HEK293 (cell line): ENCODE measurements at regions not wholly inside any gene's neighbourhood (a gene's known extent, or its start where the extent isn't known, plus 50 kb on each side); places are given as distances from the start of the nearest gene placed in this dataset.

Experiments
- CTCF ChIA-PET: fragments of 350-600 bp; formaldehyde crosslinking; extraction: SDS; loops from one replicate; lab custom pipeline; 2021; ENCODE audit warnings: antibody characterized with exemption; lab: Yijun Ruan, JAX
- POLR2A ChIA-PET: fragments of 300-600 bp; formaldehyde crosslinking; extraction: SDS; loops from one replicate; lab custom pipeline; 2020; ENCODE audit warnings: antibody characterized with exemption, inconsistent platforms; lab: Yijun Ruan, JAX
- H3K27ac ChIP-seq: fragments of 200-500 bp; sonication (Bioruptor generic); 2 replicates; pipeline ENCODE4 v1.5.1; 2014; ENCODE audit warnings: low read depth, low read length, control low read depth, inconsistent platforms; ENCODE audit errors: extremely low read depth
- H3K36me3 ChIP-seq, 2 experiments: fragments of 200-500 bp in 1 of 2; sonication (Bioruptor generic) in 1 of 2; 1 replicate in 1 of 2; 2 replicates in 1 of 2; pipeline ENCODE4 v1.5.1; 2014 to 2017; ENCODE audit warnings: inconsistent platforms in 2 of 2, low read length in 2 of 2; ENCODE audit not compliant: control insufficient read depth in 2 of 2, insufficient read depth in 1 of 2
- H3K4me1 ChIP-seq: fragments of 200-500 bp; sonication (Bioruptor generic); 2 replicates; pipeline ENCODE4 v1.5.1; 2014; ENCODE audit warnings: mild to moderate bottlenecking, low read length, inconsistent platforms; ENCODE audit not compliant: control insufficient read depth, insufficient read depth
- H3K4me3 ChIP-seq: 2 replicates; pipeline ENCODE4 v1.5.1; 2011; ENCODE audit warnings: low read depth, mild to moderate bottlenecking, control low read depth, low read length, moderate library complexity
- H3K9me3 ChIP-seq: fragments of 200-500 bp; sonication (Bioruptor generic); 2 replicates; pipeline ENCODE4 v1.5.1; 2014; ENCODE audit warnings: low read depth, low read length, inconsistent platforms; ENCODE audit not compliant: control insufficient read depth, insufficient read depth
- GLI2 ChIP-seq: fragments of 450-650 bp; formaldehyde crosslinking; IDR thresholded peaks from 2 replicates; pipeline ENCODE4; 2017; ENCODE audit warnings: missing biosample characterization, missing genetic modification characterization, low read depth, borderline replicate concordance
- KLF16 ChIP-seq: fragments of 450-650 bp; formaldehyde crosslinking; IDR thresholded peaks from 2 replicates; pipeline ENCODE4 v1.5.1; 2017; ENCODE audit warnings: missing biosample characterization, missing genetic modification characterization
- OVOL3 ChIP-seq: fragments of 450-650 bp; formaldehyde crosslinking; IDR thresholded peaks from 2 replicates; pipeline ENCODE4 v1.5.1; 2016; ENCODE audit warnings: missing biosample characterization, missing genetic modification characterization
- PATZ1 ChIP-seq: fragments of 450-650 bp; formaldehyde crosslinking; IDR thresholded peaks from 2 replicates; pipeline ENCODE4 v1.5.1; 2016; ENCODE audit warnings: missing biosample characterization, missing genetic modification characterization
- ZBTB10 ChIP-seq: fragments of 450-650 bp; formaldehyde crosslinking; IDR thresholded peaks from 2 replicates; pipeline ENCODE4 v1.5.1; 2016; ENCODE audit warnings: missing biosample characterization, missing genetic modification characterization
- ZBTB6 ChIP-seq: fragments of 450-650 bp; formaldehyde crosslinking; IDR thresholded peaks from 2 replicates; pipeline ENCODE4 v1.5.1; 2017; ENCODE audit warnings: missing biosample characterization, missing genetic modification characterization
- ZBTB7A ChIP-seq: fragments of 450-650 bp; formaldehyde crosslinking; IDR thresholded peaks from 2 replicates; pipeline ENCODE4 v1.5.1; 2016; ENCODE audit warnings: low read depth, missing biosample characterization, missing genetic modification characterization
- ZBTB8A ChIP-seq: fragments of 450-650 bp; formaldehyde crosslinking; IDR thresholded peaks from 2 replicates; pipeline ENCODE4 v1.5.1; 2016; ENCODE audit warnings: missing biosample characterization, missing genetic modification characterization
- ZFP37 ChIP-seq: fragments of 450-650 bp; formaldehyde crosslinking; IDR thresholded peaks from 2 replicates; pipeline ENCODE4 v1.5.1; 2016; ENCODE audit warnings: missing biosample characterization, missing genetic modification characterization
- ZFP41 ChIP-seq: fragments of 450-650 bp; formaldehyde crosslinking; IDR thresholded peaks from 2 replicates; pipeline ENCODE4 v1.5.1; 2016; ENCODE audit warnings: missing biosample characterization, missing genetic modification characterization, borderline replicate concordance
- ZNF202 ChIP-seq: fragments of 450-650 bp; formaldehyde crosslinking; IDR thresholded peaks from 2 replicates; pipeline ENCODE4 v1.5.1; 2016; ENCODE audit warnings: missing biosample characterization, missing genetic modification characterization, borderline replicate concordance
- ZNF23 ChIP-seq: fragments of 450-650 bp; formaldehyde crosslinking; IDR thresholded peaks from 2 replicates; pipeline ENCODE4 v1.5.1; 2016; ENCODE audit warnings: missing biosample characterization, missing genetic modification characterization, borderline replicate concordance
- ZNF239 ChIP-seq: fragments of 450-650 bp; formaldehyde crosslinking; IDR thresholded peaks from 2 replicates; pipeline ENCODE4 v1.5.1; 2016; ENCODE audit warnings: missing biosample characterization, missing genetic modification characterization
- ZNF324 ChIP-seq: fragments of 450-650 bp; formaldehyde crosslinking; IDR thresholded peaks from 2 replicates; pipeline ENCODE4 v1.5.1; 2016; ENCODE audit warnings: missing biosample characterization, missing genetic modification characterization
- ZNF335 ChIP-seq: fragments of 450-650 bp; formaldehyde crosslinking; conservative IDR thresholded peaks from 2 replicates; pipeline ENCODE4 v1.5.1; 2016; ENCODE audit warnings: missing biosample characterization, missing genetic modification characterization
- ZNF426 ChIP-seq: fragments of 450-650 bp; formaldehyde crosslinking; IDR thresholded peaks from 2 replicates; pipeline ENCODE4 v1.5.1; 2017; ENCODE audit warnings: missing biosample characterization, missing genetic modification characterization, mild to moderate bottlenecking, inconsistent platforms, moderate library complexity
- ZNF473 ChIP-seq: fragments of 450-650 bp; formaldehyde crosslinking; IDR thresholded peaks from 2 replicates; pipeline ENCODE4 v1.5.1; 2017; ENCODE audit warnings: missing biosample characterization, missing genetic modification characterization
- ZNF529 ChIP-seq: fragments of 450-650 bp; formaldehyde crosslinking; IDR thresholded peaks from 2 replicates; pipeline ENCODE4 v1.5.1; 2017; ENCODE audit warnings: missing genetic modification characterization, missing biosample characterization; ENCODE audit not compliant: insufficient replicate concordance
- ZNF549 ChIP-seq: fragments of 450-650 bp; IDR thresholded peaks from 2 replicates; pipeline ENCODE4 v1.5.1; 2018; ENCODE audit warnings: missing biosample characterization, missing genetic modification characterization, mild to moderate bottlenecking, inconsistent platforms, moderate library complexity
- ZNF561 ChIP-seq: fragments of 450-650 bp; IDR thresholded peaks from 2 replicates; pipeline ENCODE4 v1.5.1; 2018; ENCODE audit warnings: missing biosample characterization, missing genetic modification characterization, borderline replicate concordance
- ZNF580 ChIP-seq: fragments of 450-650 bp; formaldehyde crosslinking; IDR thresholded peaks from 2 replicates; pipeline ENCODE4 v1.5.1; 2016; ENCODE audit warnings: missing biosample characterization, missing genetic modification characterization
- ZNF621 ChIP-seq: fragments of 450-650 bp; formaldehyde crosslinking; IDR thresholded peaks from 2 replicates; pipeline ENCODE4 v1.5.1; 2017; ENCODE audit warnings: missing biosample characterization, missing genetic modification characterization
- ZSCAN23 ChIP-seq: fragments of 450-650 bp; formaldehyde crosslinking; IDR thresholded peaks from 2 replicates; pipeline ENCODE4 v1.5.1; 2016; ENCODE audit warnings: missing biosample characterization, missing genetic modification characterization

DNA sequence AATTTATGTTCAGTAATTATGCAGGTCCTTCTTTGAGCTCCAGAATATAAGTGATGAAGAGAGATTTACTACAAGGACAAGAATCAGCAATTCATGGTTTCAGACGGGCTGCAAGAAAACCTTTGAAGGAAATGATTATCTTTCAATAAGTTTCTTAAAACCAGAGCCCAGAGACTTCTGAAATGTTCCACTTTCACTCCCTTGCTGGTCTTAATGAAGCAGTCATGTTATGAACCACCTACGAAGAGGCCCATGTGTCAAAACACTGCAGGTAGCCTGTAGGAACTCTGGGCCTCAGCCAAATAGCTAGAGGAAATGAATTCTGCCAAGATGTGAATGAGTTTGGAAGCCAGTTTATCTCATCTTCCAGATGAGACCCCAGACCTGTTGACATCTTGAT is 505.9 kb upstream of the MEF2C start (continued):
- TF ChIP-seq ZNF561 (no peak), ZNF239 (no peak), ZNF473 (tag by site-specific recombination) (no peak), ZNF324 (no peak), ZNF23 (no peak)

GRCh38 chr5:89384391-89384790 is 501.4 kb upstream of the MEF2C start:
- Histone ChIP-seq H3K4me3 (no peak overlapping the region), H3K9me3 (no peaks in the 10 kb centered on the region), H3K36me3 (no peaks in the 10 kb centered on the region), H3K27ac (no peak overlapping the region), H3K4me1 (no peaks in the 10 kb centered on the region)
- no peak for TF ChIP-seq ZNF426 (tag by site-specific recombination)
- no peak for TF ChIP-seq OVOL3 (tag by site-specific recombination)
- TF ChIP-seq ZNF202 (tag by site-specific recombination) = no peak
- no peak for TF ChIP-seq ZNF549 (tag by site-specific recombination)
- no peak for TF ChIP-seq ZNF580 (tag by site-specific recombination)
- TF ChIP-seq ZSCAN23 = no peak
- TF ChIP-seq ZBTB7A (tag by site-specific recombination) = no peak
- no peak for TF ChIP-seq ZNF529 (tag by site-specific recombination)
- CTCF ChIA-PET = no interaction called here
- POLR2A ChIA-PET = no interaction called here

DNA sequence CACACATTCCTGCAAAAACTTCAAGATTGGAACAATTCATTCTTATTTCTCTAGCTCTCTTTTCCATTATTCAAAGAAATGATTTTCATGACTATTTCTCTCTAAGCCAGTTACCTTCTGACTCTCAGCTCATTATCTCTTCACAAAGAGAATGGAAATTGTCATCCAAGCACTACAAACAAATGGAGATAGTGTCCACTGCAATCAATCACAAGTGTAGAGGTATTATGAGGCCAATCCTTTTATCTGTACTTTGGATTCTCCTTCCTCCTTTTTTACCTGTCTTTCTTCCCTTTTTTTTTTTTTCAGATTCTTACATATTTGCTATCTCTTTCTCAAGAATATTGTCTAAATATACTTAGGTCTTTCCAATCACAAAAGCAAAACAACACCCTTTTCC is 497.7 kb upstream of the MEF2C start:
- Histone ChIP-seq H3K27ac (no peak overlapping the region), H3K36me3 (no peaks in the 10 kb centered on the region), H3K4me3 (no peak overlapping the region), H3K4me1 (no peaks in the 10 kb centered on the region)
- POLR2A ChIA-PET = no interaction called here
- TF ChIP-seq ZBTB6 (tag by site-specific recombination) = no peak
- TF ChIP-seq ZBTB10 (tag by site-specific recombination) = no peak
- no peak for TF ChIP-seq PATZ1 (tag by site-specific recombination)
- TF ChIP-seq GLI2 (tag by site-specific recombination) = no peak
- TF ChIP-seq KLF16 (tag by site-specific recombination) = no peak
- no peak for TF ChIP-seq ZFP37 (tag by site-specific recombination)
- TF ChIP-seq ZBTB8A (tag by site-specific recombination) = no peak
- TF ChIP-seq ZNF621 (tag by site-specific recombination) = no peak
- no peak for TF ChIP-seq ZFP41 (tag by site-specific recombination)
- TF ChIP-seq ZNF335 = no peak
- TF ChIP-seq, all 188 proteins: peak for 0
- H3K9me3 ChIP-seq = no peaks in the 10 kb centered on the region
- CTCF ChIA-PET = interaction anchor here (0.6 kb wide), 1 partner anchor 222 kb away, joined by 3 read pairs; no protein-coding TSS in a partner anchor
